Natural killer cell (primary cell): ENCODE measurements at regions not wholly inside any gene's neighbourhood (a gene's known extent, or its start where the extent isn't known, plus 50 kb on each side); places are given as distances from the start of the nearest gene placed in this dataset.

Experiments
- ATAC-seq, 3 donors: fragments of 150-1000 bp in 2 of 3; fragments of 200-7000 bp in 1 of 3; cut with Tn5 transposase; 1 replicate in 1 of 3; 2 replicates in 2 of 3; pipeline ENCODE4 v1.10.0; 2021; ENCODE audit warnings: mild to moderate bottlenecking in 2 of 3, moderate library complexity in 2 of 3
- DNase-seq, 2 donors: peaks; one replicate each; pipeline versions ENCODE4 v3.0.0 to v3.0.0-alpha.2; 2013 to 2021; ENCODE audit warnings: mixed read lengths in 1 of 2
- H3K27ac ChIP-seq: one replicate; pipeline ENCODE4 v1.5.1; 2013; ENCODE audit warnings: mild to moderate bottlenecking, low read length
- H3K27me3 ChIP-seq: one replicate; pipeline ENCODE4 v1.6.1; 2013; ENCODE audit warnings: low read length; ENCODE audit not compliant: control insufficient read depth, insufficient read depth
- H3K36me3 ChIP-seq: one replicate; pipeline ENCODE4 v1.6.1; 2013; ENCODE audit warnings: low read length; ENCODE audit not compliant: control insufficient read depth, insufficient read depth
- H3K4me1 ChIP-seq: one replicate; pipeline ENCODE4 v1.6.1; 2013; ENCODE audit warnings: low read length; ENCODE audit not compliant: control insufficient read depth, insufficient read depth
- H3K4me3 ChIP-seq: one replicate; pipeline ENCODE4 v1.5.1; 2013; ENCODE audit warnings: low read length
- H3K9me3 ChIP-seq: one replicate; pipeline ENCODE4 v1.6.1; 2013; ENCODE audit warnings: low read length; ENCODE audit not compliant: control insufficient read depth, insufficient read depth
- H3K27ac Mint-ChIP-seq, 2 donors: one replicate each; pipeline ENCODE4 v1.8.0; 2022; ENCODE audit warnings: mild to moderate bottlenecking in 2 of 2, mixed read lengths in 2 of 2, moderate library complexity in 1 of 2
- H3K27me3 Mint-ChIP-seq, 2 donors: one replicate each; pipeline ENCODE4 v1.8.0; 2022; ENCODE audit warnings: low read depth in 2 of 2, mixed read lengths in 2 of 2
- H3K36me3 Mint-ChIP-seq: one replicate; pipeline ENCODE4 v1.8.0; 2022; ENCODE audit warnings: mixed read lengths
- H3K4me1 Mint-ChIP-seq, 2 donors: one replicate each; pipeline ENCODE4 v1.8.0; 2022; ENCODE audit warnings: mixed read lengths in 2 of 2
- H3K4me3 Mint-ChIP-seq: one replicate; pipeline ENCODE4 v1.8.0; 2022; ENCODE audit warnings: mild to moderate bottlenecking, moderate library complexity, mixed read lengths
- H3K9me3 Mint-ChIP-seq, 2 donors: one replicate each; pipeline ENCODE4 v1.8.0; 2022; ENCODE audit warnings: mixed read lengths in 2 of 2
- CTCF ChIP-seq: fragments of 200-600 bp; IDR thresholded peaks from one replicate; pipeline ENCODE4 v1.8.0; 2022; ENCODE audit warnings: antibody characterized with exemption
- WGBS: methylation state at CpG from one replicate; pipeline ENCODE4 v1.1.7; 2013; ENCODE audit warnings: missing lambda C conversion rate; ENCODE audit not compliant: insufficient coverage; 5-methylcytosine and 5-hydroxymethylcytosine counted together
- intact Hi-C: fragments of 100-400 bp; cut with micrococcal nuclease; formaldehyde crosslinking; loops from one replicate; pipeline ENCODE4 v1.14.2; 2022

GRCh38 chr13:110036060-110036459 lies 249.7 kb upstream of the IRS2 start:
- H3K36me3 ChIP-seq, result no peaks in the 10 kb centered on the region
- DNase-seq (no peak), ATAC-seq (no peak)
- H3K4me1 ChIP-seq, result no peaks in the 10 kb centered on the region
- no peak for TF ChIP-seq CTCF
- H3K27me3 ChIP-seq, result no peaks in the 10 kb centered on the region
- intact Hi-C loops, result no loop called here
- no peaks in the 10 kb centered on the region for H3K9me3 Mint-ChIP-seq
- H3K36me3 Mint-ChIP-seq, result no peaks in the 10 kb centered on the region
- H3K27ac Mint-ChIP-seq, result no peak overlapping the region
- H3K4me3 Mint-ChIP-seq, result no peak overlapping the region
- H3K27me3 Mint-ChIP-seq, result no peaks in the 10 kb centered on the region
- H3K9me3 ChIP-seq, result no peaks in the 10 kb centered on the region
- H3K4me1 Mint-ChIP-seq, result no peaks in the 10 kb centered on the region
- no peak overlapping the region for H3K27ac ChIP-seq
- H3K4me3 ChIP-seq, result no peak overlapping the region
- WGBS, result 75% methylated on average over 1 of the region's 3 CpGs

DNA sequence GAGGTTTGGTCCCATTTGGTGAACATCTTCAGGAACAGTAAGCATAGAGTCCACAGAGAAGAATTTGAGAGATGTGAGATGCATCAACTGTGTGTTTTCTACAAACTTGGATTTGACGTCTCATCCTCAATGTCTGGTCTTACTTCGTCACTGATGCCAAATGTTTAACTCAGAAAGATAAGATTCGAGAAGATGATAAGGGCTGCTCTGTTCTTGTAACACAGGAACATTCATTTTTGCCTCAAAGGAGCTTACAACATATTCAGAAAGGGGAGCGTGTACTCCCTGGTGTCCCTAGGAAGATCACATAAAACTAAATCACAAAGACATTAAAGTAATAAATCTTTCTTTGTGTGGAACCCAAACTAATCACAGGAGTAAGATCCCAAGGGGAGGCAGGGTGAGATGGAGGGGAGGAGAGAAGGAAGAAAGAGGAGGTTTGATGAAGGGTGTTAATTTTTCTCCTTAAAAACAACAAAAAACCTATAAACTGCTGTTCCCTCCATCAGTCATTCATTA lies 247.7 kb upstream of the IRS2 start:
- 84% methylated on average over 4 of the region's 4 CpGs for WGBS
- TF ChIP-seq CTCF, result no peak
- no peak for ATAC-seq

GRCh38 chr13:110032969-110033368 lies 246.6 kb upstream of the IRS2 start:
- intact Hi-C loops, result no loop called here
- Histone ChIP-seq H3K4me3 (no peak overlapping the region), H3K9me3 (no peaks in the 10 kb centered on the region), H3K27me3 (no peaks in the 10 kb centered on the region), H3K4me1 (no peaks in the 10 kb centered on the region), H3K36me3 (no peaks in the 10 kb centered on the region), H3K27ac (no peak overlapping the region)
- Mint-ChIP-seq H3K4me1 (no peaks in the 10 kb centered on the region), H3K27ac (no peak overlapping the region), H3K27me3 (no peaks in the 10 kb centered on the region), H3K9me3 (no peaks in the 10 kb centered on the region), H3K4me3 (no peak overlapping the region), H3K36me3 (no peaks in the 10 kb centered on the region)
- no peak for TF ChIP-seq CTCF
- ATAC-seq (no peak), DNase-seq (no peak)
- 61% methylated on average over 5 of the region's 5 CpGs for WGBS

More for the DNA sequence above, 247.7 kb upstream of the IRS2 start:
- H3K9me3 ChIP-seq, result no peaks in the 10 kb centered on the region
- no peak overlapping the region for H3K27ac Mint-ChIP-seq
- H3K27me3 Mint-ChIP-seq, result no peaks in the 10 kb centered on the region
- H3K9me3 Mint-ChIP-seq, result no peaks in the 10 kb centered on the region
- H3K27me3 ChIP-seq, result no peaks in the 10 kb centered on the region
- H3K4me1 Mint-ChIP-seq, result no peaks in the 10 kb centered on the region
- H3K4me3 Mint-ChIP-seq, result no peak overlapping the region
- no peak for DNase-seq
- no peak overlapping the region for H3K27ac ChIP-seq
- no peaks in the 10 kb centered on the region for H3K4me1 ChIP-seq
- no peaks in the 10 kb centered on the region for H3K36me3 Mint-ChIP-seq
- no peak overlapping the region for H3K4me3 ChIP-seq
- H3K36me3 ChIP-seq, result no peaks in the 10 kb centered on the region
- intact Hi-C loops, result no loop called here

- no peaks in the 10 kb centered on the region for H3K36me3 Mint-ChIP-seq
- H3K9me3 ChIP-seq, result no peaks in the 10 kb centered on the region
- no peaks in the 10 kb centered on the region for H3K4me1 Mint-ChIP-seq
- intact Hi-C loops, result no loop called here
- no peak for ATAC-seq
- H3K36me3 ChIP-seq, result no peaks in the 10 kb centered on the region
- H3K4me1 ChIP-seq, result no peaks in the 10 kb centered on the region
- WGBS, result 75% methylated on average over 7 of the region's 7 CpGs
- H3K27ac Mint-ChIP-seq, result no peak overlapping the region
- H3K9me3 Mint-ChIP-seq, result no peaks in the 10 kb centered on the region
- no peak for DNase-seq
- H3K27ac ChIP-seq, result no peak overlapping the region
- no peak for TF ChIP-seq CTCF
- H3K27me3 Mint-ChIP-seq, result no peaks in the 10 kb centered on the region
- H3K4me3 ChIP-seq, result no peak overlapping the region
- H3K4me3 Mint-ChIP-seq, result no peak overlapping the region
- H3K27me3 ChIP-seq, result no peaks in the 10 kb centered on the region
Measured at GRCh38 chr13:110030394-110030928, 244.1 kb upstream of the IRS2 start.
